HEK293 (cell line): ENCODE measurements at regions not wholly inside any gene's neighbourhood (a gene's known extent, or its start where the extent isn't known, plus 50 kb on each side); places are given as distances from the start of the nearest gene placed in this dataset.
"Not testable (repeated sequence)": the region's sequence is repeated elsewhere in the genome, so short reads cannot be mapped to it uniquely, and the experiment has no call there.

Source experiments
- CTCF ChIA-PET: fragments of 350-600 bp; formaldehyde crosslinking; extraction: SDS; loops from one replicate; lab custom pipeline; 2021; ENCODE audit warnings: antibody characterized with exemption; lab: Yijun Ruan, JAX
- POLR2A ChIA-PET: fragments of 300-600 bp; formaldehyde crosslinking; extraction: SDS; loops from one replicate; lab custom pipeline; 2020; ENCODE audit warnings: antibody characterized with exemption, inconsistent platforms; lab: Yijun Ruan, JAX
- H3K27ac ChIP-seq: fragments of 200-500 bp; sonication (Bioruptor generic); 2 replicates; pipeline ENCODE4 v1.5.1; 2014; ENCODE audit warnings: low read depth, low read length, control low read depth, inconsistent platforms; ENCODE audit errors: extremely low read depth
- H3K36me3 ChIP-seq, 2 experiments: fragments of 200-500 bp in 1 of 2; sonication (Bioruptor generic) in 1 of 2; 1 replicate in 1 of 2; 2 replicates in 1 of 2; pipeline ENCODE4 v1.5.1; 2014 to 2017; ENCODE audit warnings: inconsistent platforms in 2 of 2, low read length in 2 of 2; ENCODE audit not compliant: control insufficient read depth in 2 of 2, insufficient read depth in 1 of 2
- H3K4me1 ChIP-seq: fragments of 200-500 bp; sonication (Bioruptor generic); 2 replicates; pipeline ENCODE4 v1.5.1; 2014; ENCODE audit warnings: mild to moderate bottlenecking, low read length, inconsistent platforms; ENCODE audit not compliant: control insufficient read depth, insufficient read depth
- H3K4me3 ChIP-seq: 2 replicates; pipeline ENCODE4 v1.5.1; 2011; ENCODE audit warnings: low read depth, mild to moderate bottlenecking, control low read depth, low read length, moderate library complexity
- H3K9me3 ChIP-seq: fragments of 200-500 bp; sonication (Bioruptor generic); 2 replicates; pipeline ENCODE4 v1.5.1; 2014; ENCODE audit warnings: low read depth, low read length, inconsistent platforms; ENCODE audit not compliant: control insufficient read depth, insufficient read depth
- KLF9 ChIP-seq: fragments of 450-650 bp; formaldehyde crosslinking; IDR thresholded peaks from 2 replicates; pipeline ENCODE4 v1.5.1; 2016; ENCODE audit warnings: missing biosample characterization, missing genetic modification characterization, low read depth
- SP7 ChIP-seq: fragments of 450-650 bp; formaldehyde crosslinking; IDR thresholded peaks from 2 replicates; pipeline ENCODE4 v1.5.1; 2016; ENCODE audit warnings: missing biosample characterization, missing genetic modification characterization
- ZBTB20 ChIP-seq: fragments of 450-650 bp; formaldehyde crosslinking; IDR thresholded peaks from 2 replicates; pipeline ENCODE4 v1.5.1; 2016; ENCODE audit warnings: missing biosample characterization, missing genetic modification characterization
- ZBTB7A ChIP-seq: fragments of 450-650 bp; formaldehyde crosslinking; IDR thresholded peaks from 2 replicates; pipeline ENCODE4 v1.5.1; 2016; ENCODE audit warnings: low read depth, missing biosample characterization, missing genetic modification characterization
- ZNF10 ChIP-seq: fragments of 450-650 bp; formaldehyde crosslinking; IDR thresholded peaks from 2 replicates; pipeline ENCODE4 v1.5.1; 2017; ENCODE audit warnings: missing biosample characterization, missing genetic modification characterization
- ZNF174 ChIP-seq: fragments of 450-650 bp; formaldehyde crosslinking; IDR thresholded peaks from 2 replicates; pipeline ENCODE4 v1.5.0; 2017; ENCODE audit warnings: missing biosample characterization, mild to moderate bottlenecking, missing genetic modification characterization
- ZNF175 ChIP-seq: fragments of 450-650 bp; formaldehyde crosslinking; IDR thresholded peaks from 2 replicates; pipeline ENCODE4 v1.5.1; 2016; ENCODE audit warnings: missing biosample characterization, missing genetic modification characterization
- ZNF302 ChIP-seq: fragments of 450-650 bp; formaldehyde crosslinking; IDR thresholded peaks from 2 replicates; pipeline ENCODE4 v1.5.1; 2016; ENCODE audit warnings: missing biosample characterization, missing genetic modification characterization, low read depth
- ZNF416 ChIP-seq: fragments of 450-650 bp; formaldehyde crosslinking; IDR thresholded peaks from 2 replicates; pipeline ENCODE4 v1.5.1; 2016; ENCODE audit warnings: missing biosample characterization, missing genetic modification characterization
- ZNF521 ChIP-seq: fragments of 450-650 bp; formaldehyde crosslinking; IDR thresholded peaks from 2 replicates; pipeline ENCODE4 v1.5.1; 2017; ENCODE audit warnings: missing biosample characterization, mild to moderate bottlenecking, missing genetic modification characterization
- ZNF529 ChIP-seq: fragments of 450-650 bp; formaldehyde crosslinking; IDR thresholded peaks from 2 replicates; pipeline ENCODE4 v1.5.1; 2017; ENCODE audit warnings: missing genetic modification characterization, missing biosample characterization; ENCODE audit not compliant: insufficient replicate concordance
- ZNF596 ChIP-seq: fragments of 450-650 bp; IDR thresholded peaks from 2 replicates; pipeline ENCODE4 v1.5.0; 2018; ENCODE audit warnings: missing biosample characterization, mild to moderate bottlenecking, missing genetic modification characterization, moderate library complexity
- ZNF677 ChIP-seq: fragments of 450-650 bp; IDR thresholded peaks from 2 replicates; pipeline ENCODE4 v1.5.0; 2018; ENCODE audit warnings: missing biosample characterization, mild to moderate bottlenecking, missing genetic modification characterization, moderate library complexity
- ZNF830 ChIP-seq: fragments of 450-650 bp; IDR thresholded peaks from 2 replicates; pipeline ENCODE4 v1.5.0; 2018; ENCODE audit warnings: missing biosample characterization, missing genetic modification characterization, low read depth, mild to moderate bottlenecking, moderate library complexity
- ZSCAN30 ChIP-seq: fragments of 450-650 bp; IDR thresholded peaks from 2 replicates; pipeline ENCODE4 v1.5.1; 2018; ENCODE audit warnings: missing biosample characterization, mild to moderate bottlenecking, missing genetic modification characterization, moderate library complexity
- TF ChIP-seq, protein P1 (sequence below): fragments of 450-650 bp; formaldehyde crosslinking; IDR thresholded peaks from 2 replicates; pipeline ENCODE4 v1.5.1; 2016; ENCODE audit warnings: missing biosample characterization, missing genetic modification characterization
- TF ChIP-seq, protein P2 (sequence below): fragments of 450-650 bp; IDR thresholded peaks from 2 replicates; pipeline ENCODE4 v1.5.1; 2018; ENCODE audit warnings: missing biosample characterization, mild to moderate bottlenecking, missing genetic modification characterization
- TF ChIP-seq, protein P3 (sequence below): fragments of 450-650 bp; formaldehyde crosslinking; IDR thresholded peaks from 2 replicates; pipeline ENCODE4 v1.5.1; 2016; ENCODE audit warnings: missing biosample characterization, missing genetic modification characterization
- TF ChIP-seq, protein P4 (sequence below): sonication (generic); formaldehyde crosslinking; IDR thresholded peaks from 2 replicates; pipeline ENCODE4 v1.8.1; 2022; ENCODE audit warnings: mild to moderate bottlenecking, moderate library complexity, missing genetic modification reagents
- TF ChIP-seq, protein P5 (sequence below): fragments of 450-650 bp; formaldehyde crosslinking; IDR thresholded peaks from 2 replicates; pipeline ENCODE4 v1.5.1; 2016; ENCODE audit warnings: missing biosample characterization, missing genetic modification characterization

DNA sequence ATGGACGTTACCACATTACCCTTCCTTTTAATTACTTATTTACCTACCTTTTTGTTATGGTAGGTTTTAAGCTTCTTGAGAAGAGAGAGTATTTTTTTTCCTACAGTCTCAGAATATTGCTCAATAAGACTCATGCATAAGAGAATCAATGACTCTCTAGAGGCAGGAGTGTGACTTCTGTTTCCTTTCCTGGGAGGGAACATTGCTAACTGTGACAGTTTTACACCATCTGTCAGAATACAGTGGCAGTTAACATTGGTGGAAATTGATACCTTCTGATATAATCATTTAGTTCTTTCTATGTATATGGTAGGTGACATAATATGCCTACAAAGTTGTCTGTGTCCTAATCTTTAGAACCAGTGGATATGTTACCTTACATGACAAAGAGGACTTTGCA is 348.7 kb upstream of the POT1 start:
- no peaks in the 10 kb centered on the region for H3K9me3 ChIP-seq
- no peaks in the 10 kb centered on the region for H3K36me3 ChIP-seq
- POLR2A ChIA-PET = no interaction called here
- H3K4me1 ChIP-seq = no peaks in the 10 kb centered on the region
- no peak for TF ChIP-seq ZNF677
- no peak for TF ChIP-seq ZNF521
- TF ChIP-seq ZBTB7A (tag by site-specific recombination) = no peak
- TF ChIP-seq ZNF174 = no peak
- TF ChIP-seq ZNF10 = no peak
- TF ChIP-seq ZNF302 (tag by site-specific recombination) = no peak
- TF ChIP-seq ZNF596 = no peak
- TF ChIP-seq, protein P1, sequence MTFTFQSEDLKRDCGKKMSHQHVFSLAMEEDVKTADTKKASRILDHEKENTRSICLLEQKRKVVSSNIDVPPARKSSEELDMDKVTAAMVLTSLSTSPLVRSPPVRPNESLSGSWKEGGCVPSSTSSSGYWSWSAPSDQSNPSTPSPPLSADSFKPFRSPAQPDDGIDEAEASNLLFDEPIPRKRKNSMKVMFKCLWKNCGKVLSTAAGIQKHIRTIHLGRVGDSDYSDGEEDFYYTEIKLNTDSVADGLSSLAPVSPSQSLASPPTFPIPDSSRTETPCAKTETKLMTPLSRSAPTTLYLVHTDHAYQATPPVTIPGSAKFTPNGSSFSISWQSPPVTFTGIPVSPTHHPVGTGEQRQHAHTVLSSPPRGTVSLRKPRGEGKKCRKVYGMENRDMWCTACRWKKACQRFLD (tag by site-specific recombination) = no peak
- TF ChIP-seq, protein P2, sequence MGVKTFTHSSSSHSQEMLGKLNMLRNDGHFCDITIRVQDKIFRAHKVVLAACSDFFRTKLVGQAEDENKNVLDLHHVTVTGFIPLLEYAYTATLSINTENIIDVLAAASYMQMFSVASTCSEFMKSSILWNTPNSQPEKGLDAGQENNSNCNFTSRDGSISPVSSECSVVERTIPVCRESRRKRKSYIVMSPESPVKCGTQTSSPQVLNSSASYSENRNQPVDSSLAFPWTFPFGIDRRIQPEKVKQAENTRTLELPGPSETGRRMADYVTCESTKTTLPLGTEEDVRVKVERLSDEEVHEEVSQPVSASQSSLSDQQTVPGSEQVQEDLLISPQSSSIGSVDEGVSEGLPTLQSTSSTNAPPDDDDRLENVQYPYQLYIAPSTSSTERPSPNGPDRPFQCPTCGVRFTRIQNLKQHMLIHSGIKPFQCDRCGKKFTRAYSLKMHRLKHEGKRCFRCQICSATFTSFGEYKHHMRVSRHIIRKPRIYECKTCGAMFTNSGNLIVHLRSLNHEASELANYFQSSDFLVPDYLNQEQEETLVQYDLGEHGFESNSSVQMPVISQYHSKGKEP (tag by site-specific recombination) = no peak
- no peak for TF ChIP-seq SP7 (tag by site-specific recombination)
- TF ChIP-seq, protein P3, sequence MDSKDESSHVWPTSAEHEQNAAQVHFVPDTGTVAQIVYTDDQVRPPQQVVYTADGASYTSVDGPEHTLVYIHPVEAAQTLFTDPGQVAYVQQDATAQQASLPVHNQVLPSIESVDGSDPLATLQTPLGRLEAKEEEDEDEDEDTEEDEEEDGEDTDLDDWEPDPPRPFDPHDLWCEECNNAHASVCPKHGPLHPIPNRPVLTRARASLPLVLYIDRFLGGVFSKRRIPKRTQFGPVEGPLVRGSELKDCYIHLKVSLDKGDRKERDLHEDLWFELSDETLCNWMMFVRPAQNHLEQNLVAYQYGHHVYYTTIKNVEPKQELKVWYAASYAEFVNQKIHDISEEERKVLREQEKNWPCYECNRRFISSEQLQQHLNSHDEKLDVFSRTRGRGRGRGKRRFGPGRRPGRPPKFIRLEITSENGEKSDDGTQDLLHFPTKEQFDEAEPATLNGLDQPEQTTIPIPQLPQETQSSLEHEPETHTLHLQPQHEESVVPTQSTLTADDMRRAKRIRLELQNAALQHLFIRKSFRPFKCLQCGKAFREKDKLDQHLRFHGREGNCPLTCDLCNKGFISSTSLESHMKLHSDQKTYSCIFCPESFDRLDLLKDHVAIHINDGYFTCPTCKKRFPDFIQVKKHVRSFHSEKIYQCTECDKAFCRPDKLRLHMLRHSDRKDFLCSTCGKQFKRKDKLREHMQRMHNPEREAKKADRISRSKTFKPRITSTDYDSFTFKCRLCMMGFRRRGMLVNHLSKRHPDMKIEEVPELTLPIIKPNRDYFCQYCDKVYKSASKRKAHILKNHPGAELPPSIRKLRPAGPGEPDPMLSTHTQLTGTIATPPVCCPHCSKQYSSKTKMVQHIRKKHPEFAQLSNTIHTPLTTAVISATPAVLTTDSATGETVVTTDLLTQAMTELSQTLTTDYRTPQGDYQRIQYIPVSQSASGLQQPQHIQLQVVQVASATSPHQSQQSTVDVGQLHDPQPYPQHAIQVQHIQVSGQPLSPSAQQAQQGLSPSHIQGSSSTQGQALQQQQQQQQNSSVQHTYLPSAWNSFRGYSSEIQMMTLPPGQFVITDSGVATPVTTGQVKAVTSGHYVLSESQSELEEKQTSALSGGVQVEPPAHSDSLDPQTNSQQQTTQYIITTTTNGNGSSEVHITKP (tag by site-specific recombination) = no peak
- TF ChIP-seq, protein P4, sequence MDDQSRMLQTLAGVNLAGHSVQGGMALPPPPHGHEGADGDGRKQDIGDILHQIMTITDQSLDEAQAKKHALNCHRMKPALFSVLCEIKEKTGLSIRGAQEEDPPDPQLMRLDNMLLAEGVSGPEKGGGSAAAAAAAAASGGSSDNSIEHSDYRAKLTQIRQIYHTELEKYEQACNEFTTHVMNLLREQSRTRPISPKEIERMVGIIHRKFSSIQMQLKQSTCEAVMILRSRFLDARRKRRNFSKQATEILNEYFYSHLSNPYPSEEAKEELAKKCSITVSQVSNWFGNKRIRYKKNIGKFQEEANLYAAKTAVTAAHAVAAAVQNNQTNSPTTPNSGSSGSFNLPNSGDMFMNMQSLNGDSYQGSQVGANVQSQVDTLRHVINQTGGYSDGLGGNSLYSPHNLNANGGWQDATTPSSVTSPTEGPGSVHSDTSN (CRISPR knock-in tag) = no peak
- no peak for TF ChIP-seq ZNF529 (tag by site-specific recombination)
- TF ChIP-seq, protein P5, sequence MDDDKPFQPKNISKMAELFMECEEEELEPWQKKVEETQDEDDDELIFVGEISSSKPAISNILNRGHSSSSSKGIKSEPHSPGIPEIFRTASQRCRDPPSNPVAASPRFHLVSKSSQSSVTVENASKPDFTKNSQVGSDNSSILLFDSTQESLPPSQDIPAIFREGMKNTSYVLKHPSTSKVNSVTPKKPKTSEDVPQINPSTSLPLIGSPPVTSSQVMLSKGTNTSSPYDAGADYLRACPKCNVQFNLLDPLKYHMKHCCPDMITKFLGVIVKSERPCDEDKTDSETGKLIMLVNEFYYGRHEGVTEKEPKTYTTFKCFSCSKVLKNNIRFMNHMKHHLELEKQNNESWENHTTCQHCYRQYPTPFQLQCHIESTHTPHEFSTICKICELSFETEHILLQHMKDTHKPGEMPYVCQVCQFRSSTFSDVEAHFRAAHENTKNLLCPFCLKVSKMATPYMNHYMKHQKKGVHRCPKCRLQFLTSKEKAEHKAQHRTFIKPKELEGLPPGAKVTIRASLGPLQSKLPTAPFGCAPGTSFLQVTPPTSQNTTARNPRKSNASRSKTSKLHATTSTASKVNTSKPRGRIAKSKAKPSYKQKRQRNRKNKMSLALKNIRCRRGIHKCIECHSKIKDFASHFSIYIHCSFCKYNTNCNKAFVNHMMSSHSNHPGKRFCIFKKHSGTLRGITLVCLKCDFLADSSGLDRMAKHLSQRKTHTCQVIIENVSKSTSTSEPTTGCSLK (tag by site-specific recombination) = no peak
- TF ChIP-seq ZBTB20 (tag by site-specific recombination) = no peak
- TF ChIP-seq ZNF830 = no peak
- no peak for TF ChIP-seq KLF9 (tag by site-specific recombination)
- TF ChIP-seq ZNF416 (tag by site-specific recombination) = no peak
- TF ChIP-seq ZNF175 (tag by site-specific recombination) = no peak
- no peak for TF ChIP-seq ZSCAN30 (tag by site-specific recombination)
- TF ChIP-seq, all 188 proteins: peak for 0
- no peak overlapping the region for H3K27ac ChIP-seq
- CTCF ChIA-PET = no interaction called here
- no peak overlapping the region for H3K4me3 ChIP-seq

DNA sequence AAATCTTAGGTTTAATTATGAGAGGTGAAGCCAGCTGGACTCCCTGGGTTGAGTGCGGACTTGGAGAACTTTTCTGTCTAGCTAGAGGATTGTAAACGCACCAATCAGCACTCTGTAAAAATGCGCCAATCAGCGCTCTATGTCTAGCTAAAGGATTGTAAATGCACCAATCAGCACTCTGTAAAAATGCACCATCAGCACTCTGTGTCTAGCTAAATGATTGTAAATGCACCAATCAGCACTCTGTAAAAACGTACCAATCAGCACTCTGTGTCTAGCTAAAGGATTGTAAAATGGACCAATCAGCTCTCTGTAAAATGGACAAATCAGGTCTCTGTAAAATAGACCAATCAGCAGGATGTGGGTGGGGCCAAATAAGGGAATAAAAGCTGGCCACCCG is 345.1 kb upstream of the POT1 start:
- POLR2A ChIA-PET, CTCF ChIA-PET: not testable (repeated sequence)

DNA sequence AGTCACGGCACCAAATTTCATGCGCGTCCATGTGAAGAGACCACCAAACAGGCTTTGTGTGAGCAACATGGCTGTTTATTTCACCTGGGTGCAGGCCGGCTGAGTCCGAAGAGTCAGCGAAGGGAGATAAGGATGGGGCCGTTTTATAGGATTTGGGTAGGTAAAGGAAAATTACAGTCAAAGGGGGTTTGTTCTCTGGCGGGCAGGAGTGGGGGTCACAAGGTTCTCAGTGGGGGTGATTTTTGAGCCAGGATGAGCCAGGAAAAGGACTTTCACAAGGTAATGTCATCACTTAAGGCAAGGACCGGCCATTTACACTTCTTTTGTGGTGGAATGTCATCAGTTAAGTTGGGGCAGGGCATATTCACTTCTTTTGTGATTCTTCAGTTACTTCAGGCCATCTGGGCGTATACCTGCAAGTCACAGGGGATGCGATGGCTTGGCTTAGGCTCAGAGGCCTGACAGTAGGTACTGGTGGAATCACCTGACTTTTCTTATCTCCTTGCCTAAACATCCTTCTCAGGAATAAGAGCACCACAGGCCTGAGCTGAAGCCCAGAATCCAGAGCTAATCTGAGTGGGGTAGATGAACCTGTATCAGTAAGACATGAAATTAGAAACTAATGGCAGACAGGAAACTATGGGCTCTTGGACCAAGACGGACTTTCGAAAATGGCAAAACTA is 334.7 kb upstream of the POT1 start:
- H3K27ac ChIP-seq, POLR2A ChIA-PET, CTCF ChIA-PET: not testable (repeated sequence)

More for the DNA sequence above, 345.1 kb upstream of the POT1 start:
- not testable (repeated sequence) for H3K27ac ChIP-seq, H3K9me3 ChIP-seq, H3K4me1 ChIP-seq, H3K36me3 ChIP-seq, H3K4me3 ChIP-seq

More for the DNA sequence above, 334.7 kb upstream of the POT1 start:
- not testable (repeated sequence) for H3K4me3 ChIP-seq, H3K4me1 ChIP-seq, H3K9me3 ChIP-seq, H3K36me3 ChIP-seq
